Transverse colon (tissue), 4 donors: ENCODE measurements at regions not wholly inside any gene's neighbourhood (a gene's known extent, or its start where the extent isn't known, plus 50 kb on each side); places are given as distances from the start of the nearest gene placed in this dataset.

Experiments used
- DNase-seq: peaks from one replicate; pipeline ENCODE4 v3.0.0-alpha.2; 2019
- H3K27ac ChIP-seq, 4 donors: fragments of 200-600 bp; sonication (generic); 2 replicates each; pipeline ENCODE4 v1.5.1; 2016 to 2018; ENCODE audit warnings: inconsistent platforms in 4 of 4
- H3K27me3 ChIP-seq: fragments of 200-600 bp; sonication (generic); 2 replicates; pipeline ENCODE4 v1.5.1; 2017; ENCODE audit warnings: inconsistent platforms
- H3K36me3 ChIP-seq, 4 donors: fragments of 200-600 bp; sonication (generic); 2 replicates each; pipeline ENCODE4 v1.5.1; 2017 to 2019; ENCODE audit warnings: inconsistent platforms in 4 of 4
- H3K4me1 ChIP-seq, 4 donors: fragments of 200-600 bp; sonication (generic); 2 replicates each; pipeline ENCODE4 v1.5.1; 2017 to 2020; ENCODE audit warnings: inconsistent platforms in 4 of 4
- H3K4me3 ChIP-seq, 4 donors: fragments of 200-600 bp; sonication (generic); 1 replicate in 1 of 4; 2 replicates in 3 of 4; pipeline versions ENCODE4 v1.5.1 to v1.6.1; 2017 to 2019; ENCODE audit warnings: inconsistent platforms in 4 of 4
- H3K9me3 ChIP-seq, 2 donors: fragments of 200-600 bp; sonication (generic); 2 replicates each; pipeline ENCODE4 v1.5.1; 2017 to 2019; ENCODE audit warnings: inconsistent platforms in 2 of 2
- EP300 ChIP-seq: sonication (generic); formaldehyde crosslinking; IDR thresholded peaks from one replicate; pipeline ENCODE4 v1.6.1; 2017; ENCODE audit warnings: antibody characterized with exemption, low read depth
- POLR2A ChIP-seq: fragments of 450-650 bp; IDR thresholded peaks from one replicate; pipeline ENCODE4 v1.6.1; 2016; ENCODE audit warnings: antibody characterized with exemption, mild to moderate bottlenecking, moderate library complexity
- POLR2AphosphoS5 ChIP-seq, 3 donors: sonication (generic); formaldehyde crosslinking; IDR thresholded peaks; one replicate each; pipeline ENCODE4 v1.6.1; 2016; ENCODE audit warnings: antibody characterized with exemption in 3 of 3
- whole genome bisulfite sequencing, 2 donors: methylation state at CpG; one replicate each; pipeline ENCODE4 v1.1.5; 2018; ENCODE audit warnings: low coverage in 1 of 2; 5-methylcytosine and 5-hydroxymethylcytosine counted together
- in situ Hi-C, 4 donors: fragments of 200-750 bp; cut with MboI; loops; one replicate each; pipeline versions ENCODE4 v1.15.0 to v1.15.1; 2017; ENCODE audit warnings: low sequenced_read_pairs in 3 of 4, low pct_ligation_motif_present in 1 of 4, low pct_unique_long_range_greater_than_20kb in 1 of 4
- intact Hi-C: fragments of 100-400 bp; cut with DNase I; formaldehyde crosslinking; loops from one replicate; pipeline ENCODE4 v1.15.1; 2023; ENCODE audit warnings: low total_unique reads
- TF ChIP-seq, protein P1 (sequence below), 5 experiments: fragments of 200-600 bp in 3 of 5; fragments of 450-650 bp in 2 of 5; sonication (generic) in 3 of 5; IDR thresholded peaks; 1 replicate in 2 of 5; 2 replicates in 3 of 5; pipeline ENCODE4 v1.5.1; 2016 to 2017; ENCODE audit warnings: antibody characterized with exemption in 5 of 5, inconsistent platforms in 3 of 5, mild to moderate bottlenecking in 2 of 5, moderate library complexity in 1 of 5

DNA sequence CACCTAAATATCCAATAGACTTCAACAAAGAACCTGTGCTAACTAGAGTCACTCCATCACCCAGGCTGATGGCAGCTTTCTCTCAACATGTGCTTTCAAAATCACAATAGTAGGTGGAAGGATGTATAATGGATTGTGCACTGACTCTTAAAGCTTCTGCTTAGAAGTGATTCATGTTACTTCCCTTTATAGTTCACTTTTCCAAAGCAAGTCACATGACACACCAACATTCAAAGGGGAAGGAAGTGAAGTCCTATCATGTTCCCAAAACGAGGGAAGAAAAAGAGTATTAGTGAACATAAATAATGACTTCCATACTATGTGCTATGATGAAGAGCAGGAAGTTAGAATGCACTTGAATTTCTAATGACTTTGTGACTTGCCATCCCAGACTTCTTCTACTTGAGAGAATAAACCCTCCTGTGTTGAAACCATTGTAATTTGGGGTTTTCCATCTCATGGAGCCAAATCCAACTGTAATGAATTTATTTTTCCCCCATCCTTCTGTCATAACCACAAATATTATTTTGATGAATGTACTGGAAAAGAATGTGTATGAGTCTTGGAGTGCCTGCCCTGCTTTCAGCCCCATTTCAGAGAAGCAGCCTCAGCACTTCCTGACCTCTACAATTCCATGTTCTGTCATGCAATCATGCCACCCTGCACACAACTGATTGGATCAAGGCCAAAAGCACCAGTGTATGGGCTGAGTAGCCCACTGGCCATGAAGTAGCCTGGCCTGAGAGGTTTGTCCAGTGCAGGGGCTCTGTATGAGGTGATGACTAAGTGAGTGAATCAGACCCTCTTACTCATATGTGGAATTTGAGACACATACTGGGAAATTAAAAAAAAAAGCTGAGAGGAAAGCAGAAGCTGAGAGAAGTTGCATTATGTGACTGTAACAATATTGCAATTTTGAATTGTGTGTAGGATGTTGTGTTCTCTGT is 525.9 kb upstream of the CLINT1 start:
- no peaks in the 10 kb centered on the region for H3K27me3 ChIP-seq
- no peaks in the 10 kb centered on the region for H3K9me3 ChIP-seq
- intact Hi-C loops = no loop called here
- in situ Hi-C loops = no loop called here
- no peak for TF ChIP-seq POLR2AphosphoS5 (IDR thresholded peaks at IDR 0.05)
- TF ChIP-seq, protein P1, sequence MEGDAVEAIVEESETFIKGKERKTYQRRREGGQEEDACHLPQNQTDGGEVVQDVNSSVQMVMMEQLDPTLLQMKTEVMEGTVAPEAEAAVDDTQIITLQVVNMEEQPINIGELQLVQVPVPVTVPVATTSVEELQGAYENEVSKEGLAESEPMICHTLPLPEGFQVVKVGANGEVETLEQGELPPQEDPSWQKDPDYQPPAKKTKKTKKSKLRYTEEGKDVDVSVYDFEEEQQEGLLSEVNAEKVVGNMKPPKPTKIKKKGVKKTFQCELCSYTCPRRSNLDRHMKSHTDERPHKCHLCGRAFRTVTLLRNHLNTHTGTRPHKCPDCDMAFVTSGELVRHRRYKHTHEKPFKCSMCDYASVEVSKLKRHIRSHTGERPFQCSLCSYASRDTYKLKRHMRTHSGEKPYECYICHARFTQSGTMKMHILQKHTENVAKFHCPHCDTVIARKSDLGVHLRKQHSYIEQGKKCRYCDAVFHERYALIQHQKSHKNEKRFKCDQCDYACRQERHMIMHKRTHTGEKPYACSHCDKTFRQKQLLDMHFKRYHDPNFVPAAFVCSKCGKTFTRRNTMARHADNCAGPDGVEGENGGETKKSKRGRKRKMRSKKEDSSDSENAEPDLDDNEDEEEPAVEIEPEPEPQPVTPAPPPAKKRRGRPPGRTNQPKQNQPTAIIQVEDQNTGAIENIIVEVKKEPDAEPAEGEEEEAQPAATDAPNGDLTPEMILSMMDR (IDR thresholded peaks at IDR 0.05) = no peak
- no peak for TF ChIP-seq EP300
- no peak for TF ChIP-seq POLR2A
- no peak overlapping the region for H3K27ac ChIP-seq
- no peak overlapping the region for H3K4me3 ChIP-seq
- peaks cover 3 to 14% (median 5%) of the 10 kb centered on the region in 4 donors for H3K4me1 ChIP-seq
- no peak for DNase-seq
- WGBS, 2 donors = 22 to 52% methylated on average over 1 of the region's 1 CpG
- H3K36me3 ChIP-seq = no peaks in the 10 kb centered on the region

DNA sequence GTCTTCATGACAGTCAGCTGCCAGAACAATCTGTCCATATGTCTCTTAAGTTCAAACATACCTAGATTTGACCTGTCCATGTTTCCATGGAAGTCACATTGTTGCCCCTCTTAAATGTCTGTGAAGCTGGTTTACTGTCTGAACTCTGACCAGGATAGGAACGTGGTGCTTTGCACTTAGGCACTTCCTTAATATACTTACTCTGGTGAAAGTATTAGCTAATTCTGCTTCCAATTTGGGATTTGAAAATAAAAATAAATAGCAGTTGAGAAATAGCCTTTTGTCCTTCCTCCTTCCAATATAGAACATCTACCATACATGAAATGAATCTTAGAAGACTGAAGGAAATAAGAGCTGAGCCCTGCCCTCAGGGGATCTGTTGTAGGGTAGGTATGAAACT is 524.5 kb upstream of the CLINT1 start:
- no peak overlapping the region for H3K27ac ChIP-seq
- in situ Hi-C loops (no loop called here), intact Hi-C loops (no loop called here)

DNA sequence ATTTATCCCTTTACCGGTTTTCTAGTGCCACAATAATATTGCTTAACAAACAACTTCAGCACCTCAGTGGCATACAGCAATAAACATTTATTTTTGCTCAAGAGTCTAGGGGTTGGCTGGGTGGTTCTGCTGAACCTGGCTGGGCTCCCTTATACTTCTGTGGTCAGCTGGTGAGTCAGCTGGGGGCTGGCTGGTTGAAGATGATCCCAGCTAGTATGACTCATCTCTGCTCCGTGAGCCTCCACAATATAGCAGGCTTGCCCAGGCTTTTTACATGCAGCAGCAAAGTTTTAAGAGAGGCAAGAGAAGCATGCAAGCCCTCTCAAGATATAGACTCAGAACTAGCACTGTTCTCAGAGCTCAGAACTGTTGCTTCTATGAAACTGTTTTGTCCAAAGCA is 523.5 kb upstream of the CLINT1 start:
- intact Hi-C loops = no loop called here
- Histone ChIP-seq H3K9me3 (no peaks in the 10 kb centered on the region), H3K27ac (no peak overlapping the region), H3K4me3 (no peak overlapping the region), H3K36me3 (no peaks in the 10 kb centered on the region), H3K27me3 (no peaks in the 10 kb centered on the region), H3K4me1 (peaks cover 3 to 14% (median 5%) of the 10 kb centered on the region in 4 donors)
- peak; percentile 46 for DNase-seq
- 12 to 17% methylated on average over 1 to 2 of the region's 2 CpGs for WGBS, 2 donors
- in situ Hi-C loops = no loop called here
- TF ChIP-seq EP300 (no peak), POLR2AphosphoS5 (IDR thresholded peaks at IDR 0.05) (no peak), POLR2A (no peak)

More for the DNA sequence above, 524.5 kb upstream of the CLINT1 start:
- Histone ChIP-seq H3K4me1 (peaks cover 3 to 14% (median 5%) of the 10 kb centered on the region in 4 donors), H3K27me3 (no peaks in the 10 kb centered on the region), H3K4me3 (no peak overlapping the region), H3K9me3 (no peaks in the 10 kb centered on the region), H3K36me3 (no peaks in the 10 kb centered on the region)
- TF ChIP-seq EP300 = no peak
- TF ChIP-seq, protein P1 (IDR thresholded peaks at IDR 0.05) = no peak
- no peak for DNase-seq
- WGBS, 2 donors = 50 to 56% methylated on average over 1 of the region's 1 CpG

DNA sequence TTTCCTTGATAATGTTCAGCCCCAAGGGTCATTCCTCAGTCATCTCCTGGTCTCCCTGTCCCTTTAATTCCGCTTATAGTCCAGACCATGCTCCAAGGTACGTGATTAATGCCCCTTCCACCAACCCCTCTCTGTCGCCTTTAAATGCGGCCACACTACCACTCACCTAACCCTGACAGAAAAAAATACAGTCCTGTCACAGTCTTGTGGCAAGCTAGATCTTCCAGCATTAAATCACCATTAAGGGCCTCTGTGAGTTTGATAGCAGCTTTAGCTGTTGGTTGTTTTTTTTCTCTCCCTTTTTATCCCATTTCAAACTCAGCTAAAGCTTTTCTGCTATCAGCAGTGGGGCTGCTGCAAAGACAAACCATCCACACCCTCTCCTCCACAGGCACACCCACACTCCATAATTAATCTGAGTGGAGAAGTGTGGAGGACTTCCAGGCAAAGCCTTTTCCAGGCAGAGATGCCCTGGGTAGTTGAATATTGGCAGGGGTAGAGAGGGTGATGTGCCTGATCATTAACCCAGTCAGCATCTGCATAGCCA is 522.7 kb upstream of the CLINT1 start:
- TF ChIP-seq, protein P1 (IDR thresholded peaks at IDR 0.05) = no peak
- TF ChIP-seq EP300 (no peak), POLR2A (no peak), POLR2AphosphoS5 (IDR thresholded peaks at IDR 0.05) (no peak)
- no peaks in the 10 kb centered on the region for H3K9me3 ChIP-seq

More for the DNA sequence above, 522.7 kb upstream of the CLINT1 start:
- Histone ChIP-seq H3K27ac (no peak overlapping the region), H3K4me3 (no peak overlapping the region), H3K4me1 (peaks cover 3 to 14% (median 5%) of the 10 kb centered on the region in 4 donors), H3K27me3 (no peaks in the 10 kb centered on the region), H3K36me3 (no peaks in the 10 kb centered on the region)
- 94 to 100% methylated on average over 2 to 4 of the region's 4 CpGs for WGBS, 2 donors
- in situ Hi-C loops (no loop called here), intact Hi-C loops (no loop called here)
- no peak for DNase-seq
